ENCODE measurements at regions not wholly inside any gene's neighbourhood (a gene's known extent, or its start where the extent isn't known, plus 50 kb on each side); places are given as distances from the start of the nearest gene placed in this dataset.

DNA sequence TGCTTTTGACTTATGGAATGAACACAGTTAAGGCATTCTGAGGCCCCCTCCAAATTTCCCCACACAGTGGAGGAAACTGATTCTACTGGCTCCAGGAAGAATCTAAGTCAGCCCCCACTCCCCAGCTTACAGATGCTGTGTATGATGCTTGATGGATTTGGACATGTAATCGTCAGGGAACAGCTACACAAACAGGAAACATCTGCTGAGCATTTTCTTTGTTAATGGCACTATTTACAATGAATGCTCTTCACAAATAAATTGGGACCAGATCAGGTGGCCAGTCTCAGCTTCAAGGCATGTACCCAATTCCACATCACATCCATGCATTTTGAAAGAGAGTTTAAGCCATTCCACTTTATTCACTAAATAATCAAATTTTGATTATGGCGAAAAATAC, 562.3 kb downstream of the SOX11 start:
- H3K4me1 Mint-ChIP-seq, result no peaks in the 10 kb centered on the region
- peaks cover 84% of the 10 kb centered on the region for H3K9me3 Mint-ChIP-seq
- TF ChIP-seq ZNF396 (CRISPR knock-in tag; IDR thresholded peaks at IDR 0.05; ENCODE audit: borderline replicate concordance) (no peak), SOX15 (CRISPR knock-in tag; IDR thresholded peaks at IDR 0.05) (no peak), CREM (CRISPR knock-in tag; IDR thresholded peaks at IDR 0.05) (no peak), ATF1 (CRISPR knock-in tag; IDR thresholded peaks at IDR 0.05) (no peak), MYBL2 (CRISPR knock-in tag; IDR thresholded peaks at IDR 0.05) (no peak), JUN (CRISPR knock-in tag; IDR thresholded peaks at IDR 0.05) (no peak), ZNF219 (CRISPR knock-in tag; IDR thresholded peaks at IDR 0.05; ENCODE audit: borderline replicate concordance) (no peak)
- TF ChIP-seq, protein P1, sequence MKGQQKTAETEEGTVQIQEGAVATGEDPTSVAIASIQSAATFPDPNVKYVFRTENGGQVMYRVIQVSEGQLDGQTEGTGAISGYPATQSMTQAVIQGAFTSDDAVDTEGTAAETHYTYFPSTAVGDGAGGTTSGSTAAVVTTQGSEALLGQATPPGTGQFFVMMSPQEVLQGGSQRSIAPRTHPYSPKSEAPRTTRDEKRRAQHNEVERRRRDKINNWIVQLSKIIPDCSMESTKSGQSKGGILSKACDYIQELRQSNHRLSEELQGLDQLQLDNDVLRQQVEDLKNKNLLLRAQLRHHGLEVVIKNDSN (CRISPR knock-in tag; IDR thresholded peaks at IDR 0.05), result no peak
- TF ChIP-seq, protein P2, sequence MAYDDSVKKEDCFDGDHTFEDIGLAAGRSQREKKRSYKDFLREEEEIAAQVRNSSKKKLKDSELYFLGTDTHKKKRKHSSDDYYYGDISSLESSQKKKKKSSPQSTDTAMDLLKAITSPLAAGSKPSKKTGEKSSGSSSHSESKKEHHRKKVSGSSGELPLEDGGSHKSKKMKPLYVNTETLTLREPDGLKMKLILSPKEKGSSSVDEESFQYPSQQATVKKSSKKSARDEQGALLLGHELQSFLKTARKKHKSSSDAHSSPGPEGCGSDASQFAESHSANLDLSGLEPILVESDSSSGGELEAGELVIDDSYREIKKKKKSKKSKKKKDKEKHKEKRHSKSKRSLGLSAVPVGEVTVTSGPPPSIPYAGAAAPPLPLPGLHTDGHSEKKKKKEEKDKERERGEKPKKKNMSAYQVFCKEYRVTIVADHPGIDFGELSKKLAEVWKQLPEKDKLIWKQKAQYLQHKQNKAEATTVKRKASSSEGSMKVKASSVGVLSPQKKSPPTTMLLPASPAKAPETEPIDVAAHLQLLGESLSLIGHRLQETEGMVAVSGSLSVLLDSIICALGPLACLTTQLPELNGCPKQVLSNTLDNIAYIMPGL (CRISPR knock-in tag; IDR thresholded peaks at IDR 0.05), result no peak
- TF ChIP-seq, protein P3, sequence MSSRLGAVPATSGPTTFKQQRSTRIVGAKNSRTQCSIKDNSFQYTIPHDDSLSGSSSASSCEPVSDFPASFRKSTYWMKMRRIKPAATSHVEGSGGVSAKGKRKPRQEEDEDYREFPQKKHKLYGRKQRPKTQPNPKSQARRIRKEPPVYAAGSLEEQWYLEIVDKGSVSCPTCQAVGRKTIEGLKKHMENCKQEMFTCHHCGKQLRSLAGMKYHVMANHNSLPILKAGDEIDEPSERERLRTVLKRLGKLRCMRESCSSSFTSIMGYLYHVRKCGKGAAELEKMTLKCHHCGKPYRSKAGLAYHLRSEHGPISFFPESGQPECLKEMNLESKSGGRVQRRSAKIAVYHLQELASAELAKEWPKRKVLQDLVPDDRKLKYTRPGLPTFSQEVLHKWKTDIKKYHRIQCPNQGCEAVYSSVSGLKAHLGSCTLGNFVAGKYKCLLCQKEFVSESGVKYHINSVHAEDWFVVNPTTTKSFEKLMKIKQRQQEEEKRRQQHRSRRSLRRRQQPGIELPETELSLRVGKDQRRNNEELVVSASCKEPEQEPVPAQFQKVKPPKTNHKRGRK (CRISPR knock-in tag; IDR thresholded peaks at IDR 0.05; ENCODE audit: borderline replicate concordance), result no peak
- TF ChIP-seq, protein P4, sequence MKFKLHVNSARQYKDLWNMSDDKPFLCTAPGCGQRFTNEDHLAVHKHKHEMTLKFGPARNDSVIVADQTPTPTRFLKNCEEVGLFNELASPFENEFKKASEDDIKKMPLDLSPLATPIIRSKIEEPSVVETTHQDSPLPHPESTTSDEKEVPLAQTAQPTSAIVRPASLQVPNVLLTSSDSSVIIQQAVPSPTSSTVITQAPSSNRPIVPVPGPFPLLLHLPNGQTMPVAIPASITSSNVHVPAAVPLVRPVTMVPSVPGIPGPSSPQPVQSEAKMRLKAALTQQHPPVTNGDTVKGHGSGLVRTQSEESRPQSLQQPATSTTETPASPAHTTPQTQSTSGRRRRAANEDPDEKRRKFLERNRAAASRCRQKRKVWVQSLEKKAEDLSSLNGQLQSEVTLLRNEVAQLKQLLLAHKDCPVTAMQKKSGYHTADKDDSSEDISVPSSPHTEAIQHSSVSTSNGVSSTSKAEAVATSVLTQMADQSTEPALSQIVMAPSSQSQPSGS (CRISPR knock-in tag; IDR thresholded peaks at IDR 0.05; ENCODE audit: borderline replicate concordance, low read depth), result no peak
- CTCF ChIA-PET, result no interaction called here
- ATAC-seq (no peak), DNase-seq (ENCODE audit: low spot score) (no peak)
- POLR2A ChIA-PET, result no interaction called here
- no peak overlapping the region for H3K27ac Mint-ChIP-seq
- H3K4me3 Mint-ChIP-seq, result no peak overlapping the region
- peaks cover under 1% of the 10 kb centered on the region for H3K27me3 Mint-ChIP-seq (ENCODE audit: low read depth)
- H3K36me3 Mint-ChIP-seq, result peaks cover 72% of the 10 kb centered on the region

DNA sequence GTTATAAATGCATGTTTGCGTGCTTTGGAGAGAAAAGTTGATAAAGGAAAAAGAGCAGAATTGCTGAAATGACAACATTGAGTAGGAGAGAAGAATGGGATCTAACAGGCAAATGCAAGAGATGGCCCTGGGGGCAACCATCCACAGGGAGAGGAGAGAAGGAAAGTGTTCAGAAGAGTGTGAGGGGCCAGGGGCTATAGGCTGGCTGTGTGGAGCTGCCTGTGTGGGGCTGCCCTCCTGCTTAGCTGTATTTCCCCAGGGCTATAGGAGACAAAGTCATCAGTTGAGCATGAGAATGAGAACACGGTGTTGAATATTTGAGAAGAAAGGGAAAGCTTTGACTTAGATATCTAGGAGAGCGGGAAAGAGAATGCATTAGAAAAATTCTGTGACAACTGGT, 572.0 kb downstream of the SOX11 start:
- CTCF ChIA-PET, result no interaction called here
- Mint-ChIP-seq H3K4me3 (no peak overlapping the region), H3K4me1 (no peaks in the 10 kb centered on the region), H3K9me3 (peaks cover 43% of the 10 kb centered on the region), H3K27me3 (ENCODE audit: low read depth) (0 out of 2 replicates have a peak, but pooled peaks cover 4% of the 10 kb centered on the region), H3K36me3 (peaks cover 42% of the 10 kb centered on the region), H3K27ac (no peak overlapping the region)
- TF ChIP-seq, protein P5, sequence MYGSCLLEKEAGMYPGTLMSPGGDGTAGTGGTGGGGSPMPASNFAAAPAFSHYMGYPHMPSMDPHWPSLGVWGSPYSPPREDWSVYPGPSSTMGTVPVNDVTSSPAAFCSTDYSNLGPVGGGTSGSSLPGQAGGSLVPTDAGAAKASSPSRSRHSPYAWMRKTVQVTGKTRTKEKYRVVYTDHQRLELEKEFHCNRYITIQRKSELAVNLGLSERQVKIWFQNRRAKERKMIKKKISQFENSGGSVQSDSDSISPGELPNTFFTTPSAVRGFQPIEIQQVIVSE (CRISPR knock-in tag; IDR thresholded peaks at IDR 0.05; ENCODE audit: borderline replicate concordance), result no peak
- TF ChIP-seq, protein P6, sequence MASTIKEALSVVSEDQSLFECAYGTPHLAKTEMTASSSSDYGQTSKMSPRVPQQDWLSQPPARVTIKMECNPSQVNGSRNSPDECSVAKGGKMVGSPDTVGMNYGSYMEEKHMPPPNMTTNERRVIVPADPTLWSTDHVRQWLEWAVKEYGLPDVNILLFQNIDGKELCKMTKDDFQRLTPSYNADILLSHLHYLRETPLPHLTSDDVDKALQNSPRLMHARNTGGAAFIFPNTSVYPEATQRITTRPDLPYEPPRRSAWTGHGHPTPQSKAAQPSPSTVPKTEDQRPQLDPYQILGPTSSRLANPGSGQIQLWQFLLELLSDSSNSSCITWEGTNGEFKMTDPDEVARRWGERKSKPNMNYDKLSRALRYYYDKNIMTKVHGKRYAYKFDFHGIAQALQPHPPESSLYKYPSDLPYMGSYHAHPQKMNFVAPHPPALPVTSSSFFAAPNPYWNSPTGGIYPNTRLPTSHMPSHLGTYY (CRISPR knock-in tag; IDR thresholded peaks at IDR 0.05), result no peak
- no peak for TF ChIP-seq ZNF416 (CRISPR knock-in tag; IDR thresholded peaks at IDR 0.05)
- TF ChIP-seq, protein P7, sequence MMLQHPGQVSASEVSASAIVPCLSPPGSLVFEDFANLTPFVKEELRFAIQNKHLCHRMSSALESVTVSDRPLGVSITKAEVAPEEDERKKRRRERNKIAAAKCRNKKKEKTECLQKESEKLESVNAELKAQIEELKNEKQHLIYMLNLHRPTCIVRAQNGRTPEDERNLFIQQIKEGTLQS (CRISPR knock-in tag; conservative IDR thresholded peaks at IDR 0.05), result no peak
- no peak for TF ChIP-seq ATF1 (CRISPR knock-in tag; IDR thresholded peaks at IDR 0.05)
- TF ChIP-seq, protein P8, sequence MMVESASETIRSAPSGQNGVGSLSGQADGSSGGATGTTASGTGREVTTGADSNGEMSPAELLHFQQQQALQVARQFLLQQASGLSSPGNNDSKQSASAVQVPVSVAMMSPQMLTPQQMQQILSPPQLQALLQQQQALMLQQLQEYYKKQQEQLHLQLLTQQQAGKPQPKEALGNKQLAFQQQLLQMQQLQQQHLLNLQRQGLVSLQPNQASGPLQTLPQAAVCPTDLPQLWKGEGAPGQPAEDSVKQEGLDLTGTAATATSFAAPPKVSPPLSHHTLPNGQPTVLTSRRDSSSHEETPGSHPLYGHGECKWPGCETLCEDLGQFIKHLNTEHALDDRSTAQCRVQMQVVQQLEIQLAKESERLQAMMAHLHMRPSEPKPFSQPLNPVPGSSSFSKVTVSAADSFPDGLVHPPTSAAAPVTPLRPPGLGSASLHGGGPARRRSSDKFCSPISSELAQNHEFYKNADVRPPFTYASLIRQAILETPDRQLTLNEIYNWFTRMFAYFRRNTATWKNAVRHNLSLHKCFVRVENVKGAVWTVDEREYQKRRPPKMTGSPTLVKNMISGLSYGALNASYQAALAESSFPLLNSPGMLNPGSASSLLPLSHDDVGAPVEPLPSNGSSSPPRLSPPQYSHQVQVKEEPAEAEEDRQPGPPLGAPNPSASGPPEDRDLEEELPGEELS (CRISPR knock-in tag; IDR thresholded peaks at IDR 0.05), result no peak
- TF ChIP-seq MYBL2 (CRISPR knock-in tag; IDR thresholded peaks at IDR 0.05), result no peak
- TF ChIP-seq FOXJ3 (CRISPR knock-in tag; IDR thresholded peaks at IDR 0.05; ENCODE audit: borderline replicate concordance), result no peak
- TF ChIP-seq, protein P9, sequence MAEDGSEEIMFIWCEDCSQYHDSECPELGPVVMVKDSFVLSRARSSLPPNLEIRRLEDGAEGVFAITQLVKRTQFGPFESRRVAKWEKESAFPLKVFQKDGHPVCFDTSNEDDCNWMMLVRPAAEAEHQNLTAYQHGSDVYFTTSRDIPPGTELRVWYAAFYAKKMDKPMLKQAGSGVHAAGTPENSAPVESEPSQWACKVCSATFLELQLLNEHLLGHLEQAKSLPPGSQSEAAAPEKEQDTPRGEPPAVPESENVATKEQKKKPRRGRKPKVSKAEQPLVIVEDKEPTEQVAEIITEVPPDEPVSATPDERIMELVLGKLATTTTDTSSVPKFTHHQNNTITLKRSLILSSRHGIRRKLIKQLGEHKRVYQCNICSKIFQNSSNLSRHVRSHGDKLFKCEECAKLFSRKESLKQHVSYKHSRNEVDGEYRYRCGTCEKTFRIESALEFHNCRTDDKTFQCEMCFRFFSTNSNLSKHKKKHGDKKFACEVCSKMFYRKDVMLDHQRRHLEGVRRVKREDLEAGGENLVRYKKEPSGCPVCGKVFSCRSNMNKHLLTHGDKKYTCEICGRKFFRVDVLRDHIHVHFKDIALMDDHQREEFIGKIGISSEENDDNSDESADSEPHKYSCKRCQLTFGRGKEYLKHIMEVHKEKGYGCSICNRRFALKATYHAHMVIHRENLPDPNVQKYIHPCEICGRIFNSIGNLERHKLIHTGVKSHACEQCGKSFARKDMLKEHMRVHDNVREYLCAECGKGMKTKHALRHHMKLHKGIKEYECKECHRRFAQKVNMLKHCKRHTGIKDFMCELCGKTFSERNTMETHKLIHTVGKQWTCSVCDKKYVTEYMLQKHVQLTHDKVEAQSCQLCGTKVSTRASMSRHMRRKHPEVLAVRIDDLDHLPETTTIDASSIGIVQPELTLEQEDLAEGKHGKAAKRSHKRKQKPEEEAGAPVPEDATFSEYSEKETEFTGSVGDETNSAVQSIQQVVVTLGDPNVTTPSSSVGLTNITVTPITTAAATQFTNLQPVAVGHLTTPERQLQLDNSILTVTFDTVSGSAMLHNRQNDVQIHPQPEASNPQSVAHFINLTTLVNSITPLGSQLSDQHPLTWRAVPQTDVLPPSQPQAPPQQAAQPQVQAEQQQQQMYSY (CRISPR knock-in tag; IDR thresholded peaks at IDR 0.05), result no peak
- no peak for TF ChIP-seq HMGA2 (CRISPR knock-in tag; IDR thresholded peaks at IDR 0.05)
- DNase-seq (ENCODE audit: low spot score) (no peak), ATAC-seq (no peak)
- POLR2A ChIA-PET, result no interaction called here

All from WTC11 (cell line).